GM23338 (cell line): ENCODE measurements at regions not wholly inside any gene's neighbourhood (a gene's known extent, or its start where the extent isn't known, plus 50 kb on each side); places are given as distances from the start of the nearest gene placed in this dataset.

Experiments used
- ATAC-seq: fragments of 200-7000 bp; cut with Tn5 transposase; 3 replicates; pipeline ENCODE4 v1.9.1; 2020
- DNase-seq: peaks from one replicate; pipeline ENCODE4 v3.0.0-alpha.2; 2015; ENCODE audit warnings: low spot score
- H2AFZ ChIP-seq: fragments of 200-600 bp; sonication (generic); 2 replicates; pipeline ENCODE4 v1.8.0; 2016; ENCODE audit warnings: antibody characterized with exemption, mild to moderate bottlenecking, moderate library complexity
- H3F3A ChIP-seq: fragments of 200-600 bp; sonication (generic); replicated peaks from 2 replicates; pipeline ENCODE4 v1.8.0; 2017; ENCODE audit warnings: antibody characterized with exemption, mixed run types, low read depth
- H3K27ac ChIP-seq: fragments of 200-600 bp; sonication (generic); 2 replicates; pipeline ENCODE4 v1.6.1; 2016; ENCODE audit warnings: low read depth
- H3K27me3 ChIP-seq: fragments of 200-600 bp; sonication (generic); 2 replicates; pipeline ENCODE4 v1.8.0; 2016; ENCODE audit warnings: mild to moderate bottlenecking, mixed run types, moderate library complexity; ENCODE audit not compliant: insufficient read depth
- H3K36me3 ChIP-seq: fragments of 200-600 bp; sonication (generic); 2 replicates; pipeline ENCODE4 v1.8.0; 2016; ENCODE audit warnings: mild to moderate bottlenecking; ENCODE audit not compliant: insufficient read depth
- H3K4me1 ChIP-seq: fragments of 200-600 bp; sonication (generic); 2 replicates; pipeline ENCODE4 v1.8.0; 2016; ENCODE audit warnings: mild to moderate bottlenecking, moderate library complexity; ENCODE audit not compliant: insufficient read depth
- H3K4me2 ChIP-seq: fragments of 200-600 bp; sonication (generic); 2 replicates; pipeline ENCODE4 v1.7.1; 2017; ENCODE audit warnings: mixed run types
- H3K4me3 ChIP-seq: fragments of 200-600 bp; sonication (generic); 2 replicates; pipeline ENCODE4 v1.6.1; 2016; ENCODE audit warnings: mixed run types
- H3K79me2 ChIP-seq: fragments of 200-600 bp; sonication (generic); replicated peaks from 2 replicates; pipeline ENCODE4 v1.8.0; 2017; ENCODE audit warnings: mild to moderate bottlenecking; ENCODE audit not compliant: insufficient read depth
- H3K9me2 ChIP-seq: fragments of 200-600 bp; sonication (generic); 2 replicates; pipeline ENCODE4 v1.8.0; 2017; ENCODE audit not compliant: insufficient read depth
- H4K20me1 ChIP-seq: fragments of 200-600 bp; sonication (generic); replicated peaks from 2 replicates; pipeline ENCODE4 v1.8.0; 2017; ENCODE audit warnings: mild to moderate bottlenecking; ENCODE audit not compliant: insufficient read depth
- H3K27ac Mint-ChIP-seq: 2 replicates; pipeline ENCODE4 v1.8.0; 2020; ENCODE audit warnings: inconsistent platforms, mild to moderate bottlenecking, moderate library complexity, mixed read lengths
- H3K27me3 Mint-ChIP-seq: 3 replicates; pipeline ENCODE4 v1.8.0; 2022; ENCODE audit warnings: low read depth, mild to moderate bottlenecking, moderate library complexity, mixed read lengths, inconsistent platforms; ENCODE audit not compliant: insufficient read depth, poor library complexity
- H3K36me3 Mint-ChIP-seq: 3 replicates; pipeline ENCODE4 v1.8.0; 2021; ENCODE audit warnings: low read depth, mild to moderate bottlenecking, inconsistent platforms, moderate library complexity, mixed read lengths
- H3K4me1 Mint-ChIP-seq: 3 replicates; pipeline ENCODE4 v1.8.0; 2020; ENCODE audit warnings: mild to moderate bottlenecking, inconsistent platforms, mixed read lengths
- H3K4me3 Mint-ChIP-seq: 3 replicates; pipeline ENCODE4 v1.8.0; 2021; ENCODE audit warnings: moderate library complexity, mild to moderate bottlenecking, inconsistent platforms, mixed read lengths
- H3K9me3 Mint-ChIP-seq: 3 replicates; pipeline ENCODE4 v1.8.0; 2020; ENCODE audit warnings: moderate library complexity, mild to moderate bottlenecking, inconsistent platforms, mixed read lengths
- CREB1 ChIP-seq: fragments of 250-450 bp; sonication (Bioruptor Pico); IDR thresholded peaks from 2 replicates; pipeline ENCODE4 v1.5.0; 2020; ENCODE audit warnings: low read depth, mild to moderate bottlenecking, moderate library complexity
- CTCF ChIP-seq, 2 experiments: fragments of 200-600 bp in 1 of 2; sonication (generic) in 1 of 2; conservative IDR thresholded peaks; 2 replicates each; pipeline versions ENCODE4 v1.5.1 to v1.6.1; 2016 to 2017; ENCODE audit warnings: antibody characterized with exemption in 2 of 2, low read depth in 2 of 2, mild to moderate bottlenecking in 2 of 2, moderate library complexity in 1 of 2
- ETS1 ChIP-seq: IDR thresholded peaks from 2 replicates; pipeline ENCODE4 v1.6.1; 2016; ENCODE audit warnings: antibody characterized with exemption
- EZH2 ChIP-seq: fragments of 200-600 bp; sonication (generic); IDR thresholded peaks from one replicate; pipeline ENCODE4 v1.8.0; 2017; ENCODE audit warnings: antibody characterized with exemption, mild to moderate bottlenecking, low read depth; ENCODE audit not compliant: unreplicated experiment
- EZH2phosphoT487 ChIP-seq: fragments of 200-600 bp; sonication (generic); IDR thresholded peaks from one replicate; pipeline ENCODE4 v1.8.1; 2018; ENCODE audit warnings: antibody characterized with exemption; ENCODE audit not compliant: unreplicated experiment
- JUNB ChIP-seq: IDR thresholded peaks from one replicate; pipeline ENCODE4 v1.6.1; 2016; ENCODE audit warnings: antibody characterized with exemption; ENCODE audit not compliant: unreplicated experiment
- NANOG ChIP-seq: IDR thresholded peaks from 2 replicates; pipeline ENCODE4 v1.6.1; 2016; ENCODE audit warnings: antibody characterized with exemption, borderline replicate concordance
- POLR2AphosphoS5 ChIP-seq: IDR thresholded peaks from 2 replicates; pipeline ENCODE4 v1.6.1; 2016; ENCODE audit warnings: antibody characterized with exemption, low read depth
- STAT1 ChIP-seq: IDR thresholded peaks from one replicate; pipeline ENCODE4 v1.6.1; 2016; ENCODE audit warnings: antibody characterized with exemption; ENCODE audit not compliant: unreplicated experiment
- ZNF114 ChIP-seq: fragments of 250-450 bp; sonication (Bioruptor Pico); IDR thresholded peaks from 2 replicates; pipeline ENCODE4 v1.5.0; 2020; ENCODE audit warnings: mild to moderate bottlenecking, moderate library complexity
- ZNF331 ChIP-seq: fragments of 250-450 bp; sonication (Bioruptor Pico); IDR thresholded peaks from 2 replicates; pipeline ENCODE4 v1.5.0; 2020; ENCODE audit warnings: low read depth, mild to moderate bottlenecking, moderate library complexity
- ZNF462 ChIP-seq: fragments of 250-450 bp; sonication (Bioruptor Pico); IDR thresholded peaks from 2 replicates; pipeline ENCODE4 v1.5.0; 2020; ENCODE audit warnings: mild to moderate bottlenecking, moderate library complexity
- TF ChIP-seq, protein P1 (sequence below): IDR thresholded peaks from one replicate; pipeline ENCODE4 v1.6.1; 2018; ENCODE audit warnings: antibody characterized with exemption; ENCODE audit not compliant: unreplicated experiment

- peaks cover 4% of the 10 kb centered on the region for H3K4me1 Mint-ChIP-seq
- H3K36me3 ChIP-seq, result no peaks in the 10 kb centered on the region
- no peak overlapping the region for H3K27ac ChIP-seq
- H3K9me3 Mint-ChIP-seq, result peaks cover 9% of the 10 kb centered on the region
- TF ChIP-seq EZH2, result no peak
- no peak for TF ChIP-seq CTCF (conservative IDR thresholded peaks at IDR 0.05; ENCODE audit: low read depth in 2 of 2)
- TF ChIP-seq JUNB, result no peak
- TF ChIP-seq STAT1, result no peak
- TF ChIP-seq CREB1 (CRISPR knock-in tag), result no peak
- TF ChIP-seq, protein P1, sequence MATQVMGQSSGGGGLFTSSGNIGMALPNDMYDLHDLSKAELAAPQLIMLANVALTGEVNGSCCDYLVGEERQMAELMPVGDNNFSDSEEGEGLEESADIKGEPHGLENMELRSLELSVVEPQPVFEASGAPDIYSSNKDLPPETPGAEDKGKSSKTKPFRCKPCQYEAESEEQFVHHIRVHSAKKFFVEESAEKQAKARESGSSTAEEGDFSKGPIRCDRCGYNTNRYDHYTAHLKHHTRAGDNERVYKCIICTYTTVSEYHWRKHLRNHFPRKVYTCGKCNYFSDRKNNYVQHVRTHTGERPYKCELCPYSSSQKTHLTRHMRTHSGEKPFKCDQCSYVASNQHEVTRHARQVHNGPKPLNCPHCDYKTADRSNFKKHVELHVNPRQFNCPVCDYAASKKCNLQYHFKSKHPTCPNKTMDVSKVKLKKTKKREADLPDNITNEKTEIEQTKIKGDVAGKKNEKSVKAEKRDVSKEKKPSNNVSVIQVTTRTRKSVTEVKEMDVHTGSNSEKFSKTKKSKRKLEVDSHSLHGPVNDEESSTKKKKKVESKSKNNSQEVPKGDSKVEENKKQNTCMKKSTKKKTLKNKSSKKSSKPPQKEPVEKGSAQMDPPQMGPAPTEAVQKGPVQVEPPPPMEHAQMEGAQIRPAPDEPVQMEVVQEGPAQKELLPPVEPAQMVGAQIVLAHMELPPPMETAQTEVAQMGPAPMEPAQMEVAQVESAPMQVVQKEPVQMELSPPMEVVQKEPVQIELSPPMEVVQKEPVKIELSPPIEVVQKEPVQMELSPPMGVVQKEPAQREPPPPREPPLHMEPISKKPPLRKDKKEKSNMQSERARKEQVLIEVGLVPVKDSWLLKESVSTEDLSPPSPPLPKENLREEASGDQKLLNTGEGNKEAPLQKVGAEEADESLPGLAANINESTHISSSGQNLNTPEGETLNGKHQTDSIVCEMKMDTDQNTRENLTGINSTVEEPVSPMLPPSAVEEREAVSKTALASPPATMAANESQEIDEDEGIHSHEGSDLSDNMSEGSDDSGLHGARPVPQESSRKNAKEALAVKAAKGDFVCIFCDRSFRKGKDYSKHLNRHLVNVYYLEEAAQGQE, result no peak
- TF ChIP-seq ZNF462 (CRISPR knock-in tag), result no peak
- no peak for TF ChIP-seq POLR2AphosphoS5
- TF ChIP-seq ZNF114 (CRISPR knock-in tag), result no peak
- no peak for TF ChIP-seq EZH2phosphoT487
- TF ChIP-seq ETS1, result no peak
- no peak for TF ChIP-seq ZNF331 (CRISPR knock-in tag)
- no peak for TF ChIP-seq NANOG
- H2AFZ ChIP-seq, result no peak overlapping the region
- 0 out of 2 replicates have a peak, but pooled peaks cover 5% of the 10 kb centered on the region for H3K9me2 ChIP-seq
- H3K4me3 Mint-ChIP-seq, result no peak overlapping the region
- H3K27me3 Mint-ChIP-seq, result peaks cover 2% of the 10 kb centered on the region
- DNase-seq (no peak), ATAC-seq (no peak)
- peaks cover 4% of the 10 kb centered on the region; the same call in 2 of the 3 replicates for H3K36me3 Mint-ChIP-seq
- no peak overlapping the region for H3K4me3 ChIP-seq
- H3K27ac Mint-ChIP-seq, result no peak overlapping the region
- H3K4me1 ChIP-seq, result no peaks in the 10 kb centered on the region
- no peaks in the 10 kb centered on the region for H4K20me1 ChIP-seq
- H3K79me2 ChIP-seq, result no peaks in the 10 kb centered on the region
- no peaks in the 10 kb centered on the region for H3K27me3 ChIP-seq
- H3K4me2 ChIP-seq, result no peak overlapping the region
- no peaks in the 10 kb centered on the region for H3F3A ChIP-seq
These were observed 77.4 kb upstream of the TMPRSS2 start for GRCh38 chr21:41585199-41585994.
